Body of pancreas (tissue), 4 donors: ENCODE measurements at regions not wholly inside any gene's neighbourhood (a gene's known extent, or its start where the extent isn't known, plus 50 kb on each side); places are given as distances from the start of the nearest gene placed in this dataset.

Source experiments
- CTCF ChIP-seq, 7 experiments: fragments of 450-650 bp in 4 of 7; fragments of 200-600 bp in 3 of 7; sonication (generic) in 3 of 7; IDR thresholded peaks; one replicate each; pipeline ENCODE4 v1.5.1; 2016 to 2019; ENCODE audit warnings: antibody characterized with exemption in 7 of 7
- POLR2A ChIP-seq, 3 donors: fragments of 450-650 bp; IDR thresholded peaks; one replicate each; pipeline ENCODE4 v1.6.1; 2016; ENCODE audit warnings: antibody characterized with exemption in 3 of 3, mild to moderate bottlenecking in 2 of 3

GRCh38 chr5:54668096-54668495 is 150.5 kb downstream of the SNX18 start:
- TF ChIP-seq CTCF (IDR thresholded peaks at IDR 0.05) = no peak
- TF ChIP-seq POLR2A (IDR thresholded peaks at IDR 0.05) = no peak
